ENCODE measurements at regions not wholly inside any gene's neighbourhood (a gene's known extent, or its start where the extent isn't known, plus 50 kb on each side); places are given as distances from the start of the nearest gene placed in this dataset.
"Not testable (repeated sequence)": the region's sequence is repeated elsewhere in the genome, so short reads cannot be mapped to it uniquely, and the experiment has no call there.

DNA sequence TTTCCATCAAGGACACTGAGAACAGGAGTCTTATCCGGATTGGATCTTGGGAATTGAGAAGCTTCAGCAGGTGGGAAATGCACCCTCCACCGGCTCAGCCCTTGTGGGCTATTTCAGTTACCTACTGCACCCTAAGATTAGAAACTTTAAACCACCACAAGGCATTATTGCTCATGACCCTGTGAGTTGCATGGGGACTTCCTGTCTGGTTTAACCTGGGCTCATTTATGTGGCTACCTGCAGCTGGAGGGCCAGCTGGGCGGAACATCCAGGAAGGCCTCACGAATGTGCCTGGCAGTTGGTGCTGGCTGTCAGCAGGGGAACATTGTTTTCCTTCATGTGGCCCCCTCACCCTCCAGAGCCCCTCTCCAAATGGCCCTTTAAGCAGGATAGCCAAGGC, 164.1 kb downstream of the DEFB131A start:
- H3K9me3 ChIP-seq (ENCODE audit: low read length), result no peaks in the 10 kb centered on the region
- no peak overlapping the region for H3K4me3 ChIP-seq (ENCODE audit: low read depth in 1 of 2, low read length in 2 of 2)
- no peaks in the 10 kb centered on the region for H3K36me3 ChIP-seq (ENCODE audit: insufficient read depth, low read length)
- H3K4me1 ChIP-seq (ENCODE audit: insufficient read depth, low read length), result no peaks in the 10 kb centered on the region
- H3K27me3 ChIP-seq (ENCODE audit: control insufficient read depth in 1 of 2, insufficient read depth in 2 of 2, low read length in 2 of 2), result no peaks in the 10 kb centered on the region
- H3K9ac ChIP-seq (ENCODE audit: low read length), result no peak overlapping the region
- no peak overlapping the region for H3K27ac ChIP-seq (ENCODE audit: low read depth, low read length)

DNA sequence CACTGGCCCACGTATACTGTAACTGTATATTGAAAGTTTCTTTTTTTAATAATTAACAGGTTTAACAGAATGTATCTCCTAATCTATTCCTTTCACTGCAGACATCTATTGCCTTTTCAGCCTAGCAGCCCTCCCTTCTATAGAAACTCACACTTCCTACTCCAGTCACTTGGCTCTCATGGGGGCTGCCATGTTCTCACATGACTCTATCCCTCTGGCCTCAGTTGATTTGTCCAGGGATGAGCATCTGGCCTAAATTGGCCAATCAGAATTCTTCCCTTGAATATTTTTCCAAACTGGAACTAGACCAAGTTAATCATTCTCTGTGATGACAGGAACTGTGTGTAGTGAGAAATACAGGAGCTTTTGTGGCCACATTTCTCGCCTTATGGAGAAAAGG, 166.1 kb downstream of the DEFB131A start:
- not testable (repeated sequence) for H3K36me3 ChIP-seq (ENCODE audit: insufficient read depth, low read length); H3K27me3 ChIP-seq (ENCODE audit: control insufficient read depth in 1 of 2, insufficient read depth in 2 of 2, low read length in 2 of 2); H3K9ac ChIP-seq (ENCODE audit: low read length); H3K9me3 ChIP-seq (ENCODE audit: low read length); H3K4me1 ChIP-seq (ENCODE audit: insufficient read depth, low read length); H3K4me3 ChIP-seq (ENCODE audit: low read depth in 1 of 2, low read length in 2 of 2); H3K27ac ChIP-seq (ENCODE audit: low read depth, low read length)

GRCh38 chr4:9611101-9611500, 166.9 kb downstream of the DEFB131A start:
- Histone ChIP-seq H3K9me3 (ENCODE audit: low read length) (no peaks in the 10 kb centered on the region), H3K4me1 (ENCODE audit: insufficient read depth, low read length) (no peaks in the 10 kb centered on the region), H3K27ac (ENCODE audit: low read depth, low read length) (no peak overlapping the region)

GRCh38 chr4:9636411-9636810, 145.0 kb upstream of the DRD5 start:
- H3K27ac ChIP-seq (ENCODE audit: low read depth, low read length); H3K4me1 ChIP-seq (ENCODE audit: insufficient read depth, low read length); H3K36me3 ChIP-seq (ENCODE audit: insufficient read depth, low read length); H3K9me3 ChIP-seq (ENCODE audit: low read length); H3K27me3 ChIP-seq (ENCODE audit: control insufficient read depth in 1 of 2, insufficient read depth in 2 of 2, low read length in 2 of 2); H3K9ac ChIP-seq (ENCODE audit: low read length); H3K4me3 ChIP-seq (ENCODE audit: low read depth in 1 of 2, low read length in 2 of 2): not testable (repeated sequence)

More at GRCh38 chr4:9611101-9611500, 166.9 kb downstream of the DEFB131A start:
- no peak overlapping the region for H3K4me3 ChIP-seq (ENCODE audit: low read depth in 1 of 2, low read length in 2 of 2)
- no peaks in the 10 kb centered on the region for H3K36me3 ChIP-seq (ENCODE audit: insufficient read depth, low read length)
- no peaks in the 10 kb centered on the region for H3K27me3 ChIP-seq (ENCODE audit: control insufficient read depth in 1 of 2, insufficient read depth in 2 of 2, low read length in 2 of 2)
- no peak overlapping the region for H3K9ac ChIP-seq (ENCODE audit: low read length)

GRCh38 chr4:9659678-9660077, 121.8 kb upstream of the DRD5 start:
- not testable (repeated sequence) for H3K9me3 ChIP-seq (ENCODE audit: low read length); H3K27ac ChIP-seq (ENCODE audit: low read depth, low read length); H3K9ac ChIP-seq (ENCODE audit: low read length); H3K36me3 ChIP-seq (ENCODE audit: insufficient read depth, low read length); H3K27me3 ChIP-seq (ENCODE audit: control insufficient read depth in 1 of 2, insufficient read depth in 2 of 2, low read length in 2 of 2); H3K4me3 ChIP-seq (ENCODE audit: low read depth in 1 of 2, low read length in 2 of 2); H3K4me1 ChIP-seq (ENCODE audit: insufficient read depth, low read length)

GRCh38 chr4:9660955-9661354, 120.5 kb upstream of the DRD5 start:
- not testable (repeated sequence) for H3K27me3 ChIP-seq (ENCODE audit: control insufficient read depth in 1 of 2, insufficient read depth in 2 of 2, low read length in 2 of 2); H3K4me1 ChIP-seq (ENCODE audit: insufficient read depth, low read length); H3K9ac ChIP-seq (ENCODE audit: low read length); H3K9me3 ChIP-seq (ENCODE audit: low read length); H3K27ac ChIP-seq (ENCODE audit: low read depth, low read length); H3K36me3 ChIP-seq (ENCODE audit: insufficient read depth, low read length); H3K4me3 ChIP-seq (ENCODE audit: low read depth in 1 of 2, low read length in 2 of 2)

- H3K4me3 ChIP-seq (ENCODE audit: low read depth in 1 of 2, low read length in 2 of 2); H3K27ac ChIP-seq (ENCODE audit: low read depth, low read length); H3K9ac ChIP-seq (ENCODE audit: low read length): not testable (repeated sequence)
These were observed 110.7 kb upstream of the DRD5 start for GRCh38 chr4:9670725-9671124.

GRCh38 chr4:9677357-9677756, 104.1 kb upstream of the DRD5 start:
- not testable (repeated sequence) for H3K9ac ChIP-seq (ENCODE audit: low read length); H3K9me3 ChIP-seq (ENCODE audit: low read length); H3K4me3 ChIP-seq (ENCODE audit: low read depth in 1 of 2, low read length in 2 of 2); H3K27ac ChIP-seq (ENCODE audit: low read depth, low read length); H3K27me3 ChIP-seq (ENCODE audit: control insufficient read depth in 1 of 2, insufficient read depth in 2 of 2, low read length in 2 of 2); H3K36me3 ChIP-seq (ENCODE audit: insufficient read depth, low read length); H3K4me1 ChIP-seq (ENCODE audit: insufficient read depth, low read length)

More at GRCh38 chr4:9670725-9671124, 110.7 kb upstream of the DRD5 start:
- H3K27me3 ChIP-seq (ENCODE audit: control insufficient read depth in 1 of 2, insufficient read depth in 2 of 2, low read length in 2 of 2); H3K9me3 ChIP-seq (ENCODE audit: low read length); H3K4me1 ChIP-seq (ENCODE audit: insufficient read depth, low read length); H3K36me3 ChIP-seq (ENCODE audit: insufficient read depth, low read length): not testable (repeated sequence)

DNA sequence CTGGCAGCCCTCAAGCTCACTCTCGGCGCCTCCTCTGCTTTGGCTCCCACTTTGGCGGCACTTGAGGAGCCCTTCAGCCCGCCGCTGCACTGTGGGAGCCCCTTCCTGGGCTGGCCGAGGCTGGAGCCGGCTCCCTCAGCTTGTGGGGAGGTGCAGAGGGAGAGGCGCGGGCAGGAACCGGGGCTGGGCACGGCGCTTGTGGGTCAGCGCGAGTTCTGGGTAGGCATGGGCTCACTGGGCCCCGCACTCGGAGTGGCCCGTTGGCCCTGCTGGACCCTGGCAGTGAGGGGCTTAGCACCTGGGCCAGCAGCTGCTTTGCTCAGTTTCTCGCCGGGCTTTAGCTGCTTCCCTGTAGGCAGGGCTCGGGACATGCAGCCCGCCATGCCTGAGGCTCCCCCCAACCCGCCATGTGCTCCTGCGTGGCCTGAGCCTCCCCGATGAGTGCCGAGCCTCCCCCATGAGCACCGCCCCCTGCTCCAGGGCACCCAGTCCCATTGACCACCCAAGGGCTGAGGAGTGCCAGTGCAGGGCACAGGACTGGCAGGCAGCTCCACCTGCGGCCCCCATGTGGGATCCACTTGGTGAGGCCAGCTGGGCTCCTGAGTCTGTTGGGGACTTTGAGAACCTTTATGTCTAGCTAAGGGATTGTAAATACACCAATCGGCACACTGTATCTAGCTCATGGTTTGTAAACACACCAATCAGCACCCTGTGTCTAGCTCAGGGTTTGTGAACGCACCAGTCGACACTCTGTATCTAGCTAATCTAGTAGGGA, 101.5 kb upstream of the DRD5 start:
- no peaks in the 10 kb centered on the region for H3K27me3 ChIP-seq (ENCODE audit: control insufficient read depth in 1 of 2, insufficient read depth in 2 of 2, low read length in 2 of 2)

GRCh38 chr4:9683174-9683573, 98.3 kb upstream of the DRD5 start:
- not testable (repeated sequence) for H3K27ac ChIP-seq (ENCODE audit: low read depth, low read length); H3K4me3 ChIP-seq (ENCODE audit: low read depth in 1 of 2, low read length in 2 of 2); H3K9me3 ChIP-seq (ENCODE audit: low read length); H3K27me3 ChIP-seq (ENCODE audit: control insufficient read depth in 1 of 2, insufficient read depth in 2 of 2, low read length in 2 of 2); H3K36me3 ChIP-seq (ENCODE audit: insufficient read depth, low read length); H3K9ac ChIP-seq (ENCODE audit: low read length); H3K4me1 ChIP-seq (ENCODE audit: insufficient read depth, low read length)

More for the DNA sequence above, 101.5 kb upstream of the DRD5 start:
- Histone ChIP-seq H3K4me1 (ENCODE audit: insufficient read depth, low read length) (no peaks in the 10 kb centered on the region), H3K9me3 (ENCODE audit: low read length) (no peaks in the 10 kb centered on the region), H3K9ac (ENCODE audit: low read length) (no peak overlapping the region), H3K4me3 (ENCODE audit: low read depth in 1 of 2, low read length in 2 of 2) (no peak overlapping the region), H3K36me3 (ENCODE audit: insufficient read depth, low read length) (no peaks in the 10 kb centered on the region), H3K27ac (ENCODE audit: low read depth, low read length) (no peak overlapping the region)

GRCh38 chr4:9685016-9685415, 96.4 kb upstream of the DRD5 start:
- not testable (repeated sequence) for H3K4me1 ChIP-seq (ENCODE audit: insufficient read depth, low read length); H3K9ac ChIP-seq (ENCODE audit: low read length); H3K27ac ChIP-seq (ENCODE audit: low read depth, low read length); H3K9me3 ChIP-seq (ENCODE audit: low read length); H3K4me3 ChIP-seq (ENCODE audit: low read depth in 1 of 2, low read length in 2 of 2); H3K27me3 ChIP-seq (ENCODE audit: control insufficient read depth in 1 of 2, insufficient read depth in 2 of 2, low read length in 2 of 2); H3K36me3 ChIP-seq (ENCODE audit: insufficient read depth, low read length)

GRCh38 chr4:9685692-9686091, 95.7 kb upstream of the DRD5 start:
- H3K4me3 ChIP-seq (ENCODE audit: low read depth in 1 of 2, low read length in 2 of 2), result no peak overlapping the region
- H3K27me3 ChIP-seq (ENCODE audit: control insufficient read depth in 1 of 2, insufficient read depth in 2 of 2, low read length in 2 of 2), result no peaks in the 10 kb centered on the region
- H3K36me3 ChIP-seq (ENCODE audit: insufficient read depth, low read length), result no peaks in the 10 kb centered on the region
- no peak overlapping the region for H3K9ac ChIP-seq (ENCODE audit: low read length)
- H3K27ac ChIP-seq (ENCODE audit: low read depth, low read length), result no peak overlapping the region
- H3K4me1 ChIP-seq (ENCODE audit: insufficient read depth, low read length), result no peaks in the 10 kb centered on the region
- H3K9me3 ChIP-seq (ENCODE audit: low read length), result no peaks in the 10 kb centered on the region
